ENCODE measurements at regions not wholly inside any gene's neighbourhood (a gene's known extent, or its start where the extent isn't known, plus 50 kb on each side); places are given as distances from the start of the nearest gene placed in this dataset.

- no peak for DNase-seq
These were observed 121.2 kb upstream of the TNR start for GRCh38 chr1:175864625-175865024.

- DNase-seq = no peak
These were observed 120.8 kb upstream of the TNR start for GRCh38 chr1:175864183-175864582.

GRCh38 chr1:175863299-175864050 is 120.1 kb upstream of the TNR start:
- no peak for DNase-seq

GRCh38 chr1:175862408-175862807 is 119.0 kb upstream of the TNR start:
- no peak for DNase-seq

GRCh38 chr1:175861626-175862367 is 118.4 kb upstream of the TNR start:
- no peak for DNase-seq

- DNase-seq = no peak
These were observed 114.4 kb upstream of the TNR start for GRCh38 chr1:175857756-175858155.

- DNase-seq = no peak
These were observed 110.3 kb upstream of the TNR start for GRCh38 chr1:175853681-175854080.

- DNase-seq = no peak
These were observed 108.4 kb upstream of the TNR start for GRCh38 chr1:175851749-175852148.

GRCh38 chr1:175848329-175848728 is 104.9 kb upstream of the TNR start:
- DNase-seq = no peak

- DNase-seq = no peak
These were observed 102.6 kb upstream of the TNR start for GRCh38 chr1:175845985-175846384.

- no peak for DNase-seq
These were observed 101.9 kb upstream of the TNR start for GRCh38 chr1:175845338-175845737.

GRCh38 chr1:175844877-175845276 is 101.5 kb upstream of the TNR start:
- no peak for DNase-seq

- DNase-seq = no peak
These were observed 99.2 kb upstream of the TNR start for GRCh38 chr1:175842550-175842949.

- no peak for DNase-seq
These were observed 98.4 kb upstream of the TNR start for GRCh38 chr1:175841738-175842187.

- DNase-seq = no peak
These were observed 97.4 kb upstream of the TNR start for GRCh38 chr1:175840787-175841186.

GRCh38 chr1:175839779-175840669 is 96.6 kb upstream of the TNR start:
- no peak for DNase-seq

GRCh38 chr1:175834597-175834996 is 91.2 kb upstream of the TNR start:
- no peak for DNase-seq

- DNase-seq = no peak
These were observed 90.6 kb upstream of the TNR start for GRCh38 chr1:175833951-175834350.

GRCh38 chr1:175833502-175833901 is 90.1 kb upstream of the TNR start:
- DNase-seq = no peak

GRCh38 chr1:175830500-175830899 is 87.1 kb upstream of the TNR start:
- no peak for DNase-seq

GRCh38 chr1:175829845-175830244 is 86.5 kb upstream of the TNR start:
- DNase-seq = no peak

GRCh38 chr1:175826705-175827104 is 83.3 kb upstream of the TNR start:
- DNase-seq = no peak

GRCh38 chr1:175824079-175824478 is 80.7 kb upstream of the TNR start:
- DNase-seq = no peak
